HL-60/S4 treated with retinoic acid at 250 ng/mL for 4 days and 3 days (cell line): ENCODE measurements at regions not wholly inside any gene's neighbourhood (a gene's known extent, or its start where the extent isn't known, plus 50 kb on each side); places are given as distances from the start of the nearest gene placed in this dataset.

Experiments used
- in situ Hi-C: fragments of 300-500 bp; cut with MboI; formaldehyde crosslinking; loops from 2 replicates; pipeline ENCODE4 v1.7.0; 2022; ENCODE audit warnings: low sequenced_read_pairs

GRCh38 chr5:68161156-68161555 is 54.4 kb upstream of the PIK3R1 start:
- in situ Hi-C loops, result no loop called here

- in situ Hi-C loops, result no loop called here
Observed at GRCh38 chr5:68159224-68159951, 56.2 kb upstream of the PIK3R1 start.

- in situ Hi-C loops, result no loop called here
Observed at GRCh38 chr5:68155940-68156339, 59.6 kb upstream of the PIK3R1 start.

GRCh38 chr5:68154119-68154857 is 61.3 kb upstream of the PIK3R1 start:
- in situ Hi-C loops, result no loop called here

GRCh38 chr5:68151812-68152211 is 63.7 kb upstream of the PIK3R1 start:
- in situ Hi-C loops, result no loop called here

- in situ Hi-C loops, result no loop called here
Observed at GRCh38 chr5:68149189-68149588, 66.4 kb upstream of the PIK3R1 start.

GRCh38 chr5:68148096-68148495 is 67.5 kb upstream of the PIK3R1 start:
- in situ Hi-C loops, result no loop called here

- in situ Hi-C loops, result no loop called here
Observed at GRCh38 chr5:68147659-68148058, 67.9 kb upstream of the PIK3R1 start.

GRCh38 chr5:68141494-68141893 is 74.1 kb upstream of the PIK3R1 start:
- in situ Hi-C loops, result no loop called here

- in situ Hi-C loops, result no loop called here
Observed at GRCh38 chr5:68140763-68141162, 74.8 kb upstream of the PIK3R1 start.

- in situ Hi-C loops, result no loop called here
Observed at GRCh38 chr5:68139611-68140441, 75.7 kb upstream of the PIK3R1 start.

- in situ Hi-C loops, result no loop called here
Observed at GRCh38 chr5:68137511-68138140, 77.9 kb upstream of the PIK3R1 start.

- in situ Hi-C loops, result no loop called here
Observed at GRCh38 chr5:68134669-68135313, 80.8 kb upstream of the PIK3R1 start.

GRCh38 chr5:68134033-68134668 is 81.4 kb upstream of the PIK3R1 start:
- in situ Hi-C loops, result no loop called here

- in situ Hi-C loops, result no loop called here
Observed at GRCh38 chr5:68130253-68130652, 85.3 kb upstream of the PIK3R1 start.

GRCh38 chr5:68129364-68129763 is 86.2 kb upstream of the PIK3R1 start:
- in situ Hi-C loops, result no loop called here

GRCh38 chr5:68126886-68127285 is 88.7 kb upstream of the PIK3R1 start:
- in situ Hi-C loops, result no loop called here

- in situ Hi-C loops, result no loop called here
Observed at GRCh38 chr5:68122439-68123328, 92.9 kb upstream of the PIK3R1 start.

- in situ Hi-C loops, result no loop called here
Observed at GRCh38 chr5:68116868-68117411, 98.6 kb upstream of the PIK3R1 start.
